BE2C (cell line): ENCODE measurements at regions not wholly inside any gene's neighbourhood (a gene's known extent, or its start where the extent isn't known, plus 50 kb on each side); places are given as distances from the start of the nearest gene placed in this dataset.

Source experiments
- DNase-seq: peaks from one replicate; pipeline ENCODE4 v3.0.0-alpha.2; 2020
- H3K27me3 ChIP-seq: fragments of 250-450 bp; sonication (Bioruptor Pico); 2 replicates; pipeline ENCODE4 v1.5.1; 2020; ENCODE audit warnings: mild to moderate bottlenecking
- H3K36me3 ChIP-seq: fragments of 250-450 bp; sonication (Bioruptor Pico); 2 replicates; pipeline ENCODE4 v1.5.1; 2020; ENCODE audit warnings: mild to moderate bottlenecking
- H3K4me1 ChIP-seq: fragments of 250-450 bp; sonication (Bioruptor Pico); 2 replicates; pipeline ENCODE4 v1.5.1; 2020
- H3K4me3 ChIP-seq: 2 replicates; pipeline ENCODE4 v1.5.1; 2011; ENCODE audit warnings: low read depth, low read length
- H3K9me3 ChIP-seq: fragments of 250-450 bp; sonication (Bioruptor Pico); 2 replicates; pipeline ENCODE4 v1.5.1; 2020
- CTCF ChIP-seq: IDR thresholded peaks from 2 replicates; pipeline ENCODE4 v1.5.1; 2012; ENCODE audit warnings: mild to moderate bottlenecking, low read depth, low read length

GRCh38 chr20:52684905-52685304 lies 287.3 kb upstream of the TSHZ2 start:
- Histone ChIP-seq H3K36me3 (no peaks in the 10 kb centered on the region), H3K4me3 (no peak overlapping the region), H3K4me1 (no peaks in the 10 kb centered on the region), H3K27me3 (peaks cover 1% of the 10 kb centered on the region; the same call in 1 of the 2 replicates), H3K9me3 (no peaks in the 10 kb centered on the region)
- no peak for DNase-seq
- TF ChIP-seq CTCF, result no peak

GRCh38 chr20:52684176-52684575 lies 288.0 kb upstream of the TSHZ2 start:
- H3K9me3 ChIP-seq, result no peaks in the 10 kb centered on the region
- peaks cover 9% of the 10 kb centered on the region for H3K27me3 ChIP-seq
- TF ChIP-seq CTCF, result no peak
- H3K4me3 ChIP-seq, result no peak overlapping the region
- no peak for DNase-seq
- no peaks in the 10 kb centered on the region for H3K4me1 ChIP-seq
- no peaks in the 10 kb centered on the region for H3K36me3 ChIP-seq

GRCh38 chr20:52683761-52684160 lies 288.4 kb upstream of the TSHZ2 start:
- TF ChIP-seq CTCF, result no peak
- Histone ChIP-seq H3K36me3 (no peaks in the 10 kb centered on the region), H3K4me1 (no peaks in the 10 kb centered on the region), H3K4me3 (no peak overlapping the region), H3K27me3 (peaks cover 13% of the 10 kb centered on the region), H3K9me3 (no peaks in the 10 kb centered on the region)
- DNase-seq, result no peak

- H3K9me3 ChIP-seq, result no peaks in the 10 kb centered on the region
- H3K4me1 ChIP-seq, result no peaks in the 10 kb centered on the region
- DNase-seq, result no peak
- TF ChIP-seq CTCF, result no peak
- no peaks in the 10 kb centered on the region for H3K36me3 ChIP-seq
- peaks cover 21% of the 10 kb centered on the region for H3K27me3 ChIP-seq
- no peak overlapping the region for H3K4me3 ChIP-seq
Measured at GRCh38 chr20:52682237-52682636, 289.9 kb upstream of the TSHZ2 start.

- no peak for TF ChIP-seq CTCF
- no peak overlapping the region for H3K4me3 ChIP-seq
- H3K9me3 ChIP-seq, result no peaks in the 10 kb centered on the region
- H3K4me1 ChIP-seq, result no peaks in the 10 kb centered on the region
- H3K27me3 ChIP-seq, result peaks cover 21% of the 10 kb centered on the region
- H3K36me3 ChIP-seq, result no peaks in the 10 kb centered on the region
- DNase-seq, result no peak
Measured at GRCh38 chr20:52681288-52681687, 290.9 kb upstream of the TSHZ2 start.

- no peaks in the 10 kb centered on the region for H3K9me3 ChIP-seq
- no peak for DNase-seq
- H3K36me3 ChIP-seq, result no peaks in the 10 kb centered on the region
- H3K4me1 ChIP-seq, result no peaks in the 10 kb centered on the region
- peaks cover 21% of the 10 kb centered on the region for H3K27me3 ChIP-seq
- no peak for TF ChIP-seq CTCF
- no peak overlapping the region for H3K4me3 ChIP-seq
Measured at GRCh38 chr20:52677216-52677615, 294.9 kb upstream of the TSHZ2 start.
